GM21381 (cell line): ENCODE measurements at regions not wholly inside any gene's neighbourhood (a gene's known extent, or its start where the extent isn't known, plus 50 kb on each side); places are given as distances from the start of the nearest gene placed in this dataset.

Source experiments
- ATAC-seq: cut with Tn5 transposase; IDR thresholded peaks from one replicate; pipeline ENCODE4 v1.9.1; 2021; ENCODE audit warnings: mild to moderate bottlenecking, moderate library complexity; ENCODE audit not compliant: unreplicated experiment

DNA sequence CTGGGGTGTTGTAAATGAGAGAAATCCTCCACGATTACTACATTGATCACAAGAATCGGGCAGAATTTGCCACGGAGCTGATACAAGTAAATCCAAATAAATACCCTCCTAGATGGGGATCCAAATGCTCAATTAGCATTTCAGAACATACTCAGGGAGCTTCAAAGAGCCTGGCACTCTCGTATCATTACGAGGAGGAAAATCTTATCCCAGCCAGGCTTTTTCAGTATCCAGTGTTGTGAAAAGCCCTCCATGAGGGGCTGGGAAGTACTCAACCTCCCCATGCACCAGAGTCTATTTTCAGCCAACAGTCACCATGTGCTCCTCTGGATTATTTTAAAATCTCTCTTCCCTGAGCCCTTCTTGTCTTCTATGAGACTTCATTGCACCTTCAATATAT is 122.6 kb upstream of the ARRDC4 start:
- ATAC-seq, result no peak

DNA sequence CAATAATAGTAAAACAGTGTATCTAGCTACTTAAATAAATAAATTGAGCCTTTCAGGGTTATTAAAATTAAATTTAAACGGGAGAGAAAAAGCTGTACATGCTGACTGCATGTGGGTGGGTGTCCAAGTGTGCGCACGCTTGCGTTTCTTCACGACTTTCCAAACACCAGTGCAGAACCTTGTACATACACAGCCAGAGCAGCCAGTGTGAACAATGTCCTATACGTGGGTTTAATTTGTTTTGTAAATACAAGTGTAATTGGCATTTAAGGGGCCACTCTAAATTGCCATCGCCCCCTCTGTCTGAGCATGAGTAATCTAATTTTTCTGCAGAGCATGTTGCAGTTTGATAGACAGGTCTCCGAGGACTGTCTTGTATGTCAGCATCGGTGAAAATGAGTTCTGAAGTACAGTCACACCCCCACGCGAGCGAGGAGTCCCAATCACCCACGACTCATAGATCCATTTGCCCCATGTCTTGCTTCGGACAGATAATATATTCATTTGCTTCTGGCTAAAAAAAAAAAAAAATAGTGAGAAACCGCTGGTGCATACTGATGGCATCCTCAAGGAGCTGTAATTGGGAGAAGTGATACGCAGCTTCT is 121.8 kb upstream of the ARRDC4 start:
- no peak for ATAC-seq

DNA sequence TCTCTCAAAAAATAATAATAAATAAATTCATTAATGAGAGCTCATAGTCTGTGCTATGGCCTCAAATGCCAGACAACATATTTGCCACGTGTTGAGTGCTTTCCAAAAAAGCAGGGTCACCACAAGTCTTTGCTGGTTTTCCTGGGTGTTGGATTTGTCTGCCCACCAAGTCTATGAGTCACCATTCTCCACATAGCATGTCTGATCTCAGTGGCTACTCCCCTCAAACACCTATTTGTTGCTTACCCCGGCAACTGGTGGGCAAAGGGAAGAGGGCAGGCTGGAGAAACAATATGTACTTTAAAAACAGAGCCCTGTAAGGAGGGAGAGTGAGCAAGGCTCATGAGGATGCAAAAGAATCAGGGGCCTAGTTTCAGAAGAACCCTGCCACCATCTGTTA is 120.0 kb upstream of the ARRDC4 start:
- no peak for ATAC-seq

DNA sequence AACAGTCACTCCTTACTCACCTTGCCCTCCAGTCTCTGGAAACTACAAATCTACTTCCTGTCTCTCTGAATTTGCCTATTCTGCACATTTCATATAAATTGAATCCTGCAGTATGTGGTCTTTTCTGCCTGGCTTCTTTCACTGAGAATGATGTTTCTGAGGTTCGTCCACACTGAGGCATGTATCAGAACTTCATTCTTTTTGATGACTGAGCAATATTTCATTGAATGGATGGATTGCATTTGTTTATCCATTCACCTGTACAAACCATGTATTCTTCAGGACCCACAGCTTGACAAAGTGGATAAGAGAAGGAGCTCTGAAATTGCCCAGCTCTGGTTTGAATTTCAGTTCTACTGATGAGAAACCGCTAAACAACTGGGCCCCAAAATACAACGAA is 118.9 kb upstream of the ARRDC4 start:
- no peak for ATAC-seq

DNA sequence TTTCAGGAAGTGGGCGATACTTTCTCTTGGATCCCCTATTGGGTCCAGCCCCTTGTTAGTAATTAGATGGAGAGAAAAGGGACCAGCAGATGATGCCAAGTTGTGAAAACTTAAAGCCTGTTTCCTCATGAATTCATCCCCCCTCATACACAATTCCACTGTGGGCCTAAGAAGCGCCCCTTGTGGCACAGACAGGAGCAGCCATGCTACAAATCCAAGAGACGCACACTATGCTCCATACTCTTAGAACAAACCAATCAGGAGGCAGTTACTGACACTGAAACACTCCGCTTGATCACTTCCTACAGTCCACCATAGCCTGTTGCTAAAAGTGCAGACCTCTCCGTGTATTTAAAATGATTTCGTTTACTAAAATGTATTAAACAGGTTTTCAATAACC is 111.3 kb upstream of the ARRDC4 start:
- ATAC-seq, result no peak

DNA sequence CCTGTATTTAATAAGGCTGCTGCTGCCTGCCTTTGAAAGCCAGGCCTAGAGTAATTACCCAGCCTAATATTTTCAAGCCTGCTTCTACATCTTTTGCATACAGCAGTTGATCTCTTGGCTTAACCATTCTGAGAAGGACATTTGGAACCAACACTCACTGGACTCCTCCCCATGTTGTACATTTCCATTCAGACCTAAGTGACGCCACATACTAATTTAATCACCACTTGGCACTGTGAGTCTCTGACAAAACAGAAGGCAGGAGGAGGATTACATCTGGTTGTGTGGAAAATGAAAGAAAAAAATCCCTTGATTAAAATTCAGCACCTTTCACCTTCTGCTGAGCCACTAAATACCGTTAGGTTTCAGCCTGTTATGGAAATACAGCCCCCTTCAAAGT is 102.2 kb upstream of the ARRDC4 start:
- ATAC-seq, result no peak

DNA sequence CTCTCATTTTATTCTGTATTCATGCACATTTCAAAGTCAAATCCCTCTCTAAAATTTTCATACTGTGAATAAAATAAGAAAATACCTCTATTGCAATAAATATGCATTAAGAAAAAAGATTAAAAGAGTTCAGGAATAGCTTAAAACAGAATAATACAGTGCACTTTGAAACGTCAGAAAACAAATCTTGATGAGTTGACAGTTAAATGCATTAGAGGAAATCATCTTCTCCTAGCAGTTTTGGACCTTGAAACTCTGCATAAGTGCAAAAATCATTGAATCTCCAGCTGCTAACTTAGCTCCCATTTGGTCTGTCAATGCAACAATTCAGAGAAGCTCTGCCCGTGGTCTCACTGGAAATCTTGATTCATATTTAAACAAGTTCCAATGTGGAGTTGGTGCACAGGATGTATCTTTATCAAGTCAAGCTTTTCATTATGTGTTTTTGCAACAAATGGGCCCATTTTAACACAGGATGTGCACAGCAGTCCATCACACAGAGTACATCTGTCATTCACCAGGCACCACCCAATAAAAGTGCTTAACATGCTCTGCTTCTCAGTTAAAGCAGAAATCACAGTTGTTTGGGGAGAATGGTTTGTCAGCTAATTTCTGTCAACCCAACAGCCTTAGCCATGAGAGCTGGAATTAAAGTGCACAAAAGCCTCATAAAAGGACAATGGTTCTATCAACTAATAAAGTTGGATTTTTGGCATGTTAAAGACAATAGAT is 98.8 kb upstream of the ARRDC4 start:
- no peak for ATAC-seq

DNA sequence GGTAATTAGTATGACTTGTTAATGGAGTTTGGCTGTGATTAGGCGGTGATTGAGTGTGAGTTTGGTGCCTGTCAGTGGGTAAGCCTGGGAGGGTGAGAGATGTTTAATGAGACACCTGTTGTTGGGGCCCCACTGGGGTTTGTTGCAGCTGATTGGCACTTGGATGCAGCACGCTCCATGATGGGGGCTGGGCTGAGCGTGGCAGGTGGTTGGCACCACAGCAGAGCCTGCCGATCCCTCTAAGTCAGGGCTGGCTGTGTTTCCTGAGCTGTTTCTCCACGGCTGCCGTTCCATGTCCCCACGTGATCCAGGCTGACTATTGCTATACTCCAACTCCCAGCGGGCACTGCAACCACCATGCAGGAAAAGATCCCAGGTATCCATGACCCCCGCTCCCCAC is 93.5 kb upstream of the ARRDC4 start:
- no peak for ATAC-seq

DNA sequence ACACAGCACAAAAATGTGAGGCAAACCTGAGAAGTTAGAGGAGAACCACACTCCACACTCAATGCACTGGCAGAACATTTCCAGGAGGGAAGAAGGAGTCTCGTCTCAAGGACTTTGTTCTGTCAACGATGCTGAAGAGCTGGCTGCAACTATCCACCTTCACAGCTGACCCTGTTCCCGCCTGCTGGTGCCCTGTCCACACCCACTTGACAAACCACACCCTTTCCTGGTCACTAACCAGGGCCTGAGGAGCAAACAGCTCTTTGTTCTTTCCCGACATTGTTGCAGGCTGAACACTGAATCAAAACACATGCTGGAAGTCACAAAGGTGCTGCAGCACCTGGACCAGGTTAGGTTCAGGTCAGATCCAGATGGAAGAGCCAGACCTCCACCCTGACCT is 92.6 kb upstream of the ARRDC4 start:
- no peak for ATAC-seq

DNA sequence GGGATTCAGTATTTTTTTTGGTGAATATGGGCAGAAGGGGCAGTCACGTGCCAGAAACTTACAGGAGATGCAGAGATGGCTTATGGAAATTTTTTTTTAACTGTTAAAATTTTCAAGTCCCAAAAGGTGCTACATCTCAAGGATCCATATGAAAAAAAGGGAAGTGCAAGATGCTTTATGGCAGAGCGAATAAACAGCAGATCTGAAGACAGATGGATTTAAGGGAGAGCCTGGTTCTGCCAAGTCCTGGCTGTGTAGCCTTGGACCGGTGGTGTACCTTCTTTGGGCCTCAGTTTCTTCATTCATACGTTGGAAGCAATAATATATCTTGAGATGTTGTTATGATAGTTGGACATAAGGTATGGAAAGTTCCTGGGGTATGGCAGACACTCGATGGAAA is 91.5 kb upstream of the ARRDC4 start:
- ATAC-seq, result no peak

DNA sequence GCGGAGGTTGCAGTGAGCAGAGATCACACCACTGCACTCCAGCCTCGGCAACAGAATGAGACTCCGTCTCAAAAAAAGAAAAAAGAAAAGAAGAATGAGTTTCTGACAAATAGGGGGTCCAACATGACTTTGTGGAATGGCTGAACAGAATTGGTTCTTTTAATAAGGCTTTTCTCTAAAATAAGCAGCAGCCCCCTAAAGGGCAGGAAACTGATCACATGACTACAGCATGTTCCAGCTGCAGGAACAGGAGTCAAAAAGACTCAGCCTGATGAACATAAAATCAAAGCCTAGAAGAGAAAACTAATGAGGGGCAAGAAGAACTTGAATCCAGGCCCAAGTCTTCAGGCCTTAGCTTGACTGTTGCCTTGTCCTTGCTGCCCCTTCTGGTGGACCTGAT is 89.7 kb upstream of the ARRDC4 start:
- no peak for ATAC-seq

DNA sequence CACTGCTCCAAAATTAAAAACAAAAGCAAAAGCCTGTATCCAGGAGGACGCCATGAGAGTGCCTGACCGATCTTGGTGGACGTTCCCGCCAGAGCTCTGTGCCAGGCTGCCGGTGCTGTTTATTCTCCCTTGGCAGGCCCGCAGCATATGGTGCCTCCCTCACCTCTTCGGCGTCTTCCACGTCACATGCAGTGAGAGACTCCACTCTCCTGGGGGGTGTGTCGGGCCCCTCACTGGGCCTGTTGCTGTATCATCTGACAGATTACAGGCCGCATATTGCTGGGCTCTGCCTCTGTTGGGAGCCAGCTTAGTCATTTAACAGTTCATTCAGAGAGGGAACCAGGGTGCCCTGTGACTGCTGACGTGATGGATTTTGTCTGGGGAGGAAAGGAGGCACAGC is 86.4 kb upstream of the ARRDC4 start:
- ATAC-seq, result no peak

DNA sequence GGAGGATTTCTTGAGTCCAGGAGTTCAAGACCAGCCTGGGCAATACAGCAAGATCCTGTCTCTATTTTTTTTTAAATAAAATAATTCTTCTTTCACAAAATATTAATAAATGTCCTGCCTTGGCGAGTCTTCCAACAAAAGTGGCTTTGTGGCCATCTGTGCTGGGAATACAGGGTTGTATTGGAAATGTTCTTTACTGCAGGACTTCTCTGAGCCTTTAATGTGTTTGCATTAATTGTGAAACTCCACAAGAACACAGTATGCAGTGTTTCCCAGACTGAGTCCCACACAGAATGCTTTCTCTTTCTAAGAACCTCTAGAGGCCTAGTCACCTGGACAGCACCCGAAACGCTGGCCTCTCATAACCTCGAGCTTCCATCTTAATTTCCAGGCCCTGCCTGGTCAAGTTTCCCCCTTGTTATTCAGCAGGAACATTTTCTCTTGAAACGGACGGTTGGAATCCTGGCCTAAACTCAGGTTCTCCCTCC is 85.4 kb upstream of the ARRDC4 start:
- ATAC-seq, result no peak

DNA sequence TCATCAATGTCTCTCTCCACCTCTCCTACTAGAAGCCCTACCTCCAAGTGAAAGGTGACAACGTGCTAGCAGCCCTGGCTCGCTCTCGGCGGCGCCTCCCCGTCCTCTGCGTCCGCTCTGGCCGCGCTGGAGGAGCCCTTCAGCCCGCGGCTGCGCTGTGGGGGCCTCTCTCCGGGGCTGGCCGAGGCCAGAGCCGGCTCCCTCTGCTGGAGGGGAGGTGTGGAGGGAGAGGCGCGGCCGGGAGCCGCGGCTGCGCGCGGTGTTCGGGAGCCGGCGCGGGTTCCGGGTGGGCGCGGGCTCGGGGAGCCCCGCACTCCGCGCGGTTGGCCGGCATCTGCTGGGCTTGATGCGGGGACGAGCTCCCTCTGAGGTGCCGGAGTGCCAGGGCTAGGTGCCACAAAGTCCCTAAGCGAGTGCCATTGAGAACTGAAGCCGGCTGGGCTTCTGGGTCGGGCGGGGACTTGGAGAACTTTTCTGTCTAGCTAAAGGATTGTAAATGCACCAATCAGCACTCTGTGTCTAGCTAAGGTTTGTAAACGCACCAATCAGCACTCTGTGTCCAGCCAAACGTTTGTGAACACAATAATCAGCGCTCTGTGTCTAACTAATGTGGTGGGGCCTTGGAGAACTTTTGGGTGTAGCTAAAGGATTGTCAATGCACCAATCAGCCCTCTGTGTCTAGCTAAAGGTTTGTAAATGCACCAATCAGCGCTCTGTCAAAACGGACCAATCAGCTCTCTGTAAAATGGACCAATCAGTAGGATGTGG is 84.8 kb upstream of the ARRDC4 start:
- no peak for ATAC-seq

DNA sequence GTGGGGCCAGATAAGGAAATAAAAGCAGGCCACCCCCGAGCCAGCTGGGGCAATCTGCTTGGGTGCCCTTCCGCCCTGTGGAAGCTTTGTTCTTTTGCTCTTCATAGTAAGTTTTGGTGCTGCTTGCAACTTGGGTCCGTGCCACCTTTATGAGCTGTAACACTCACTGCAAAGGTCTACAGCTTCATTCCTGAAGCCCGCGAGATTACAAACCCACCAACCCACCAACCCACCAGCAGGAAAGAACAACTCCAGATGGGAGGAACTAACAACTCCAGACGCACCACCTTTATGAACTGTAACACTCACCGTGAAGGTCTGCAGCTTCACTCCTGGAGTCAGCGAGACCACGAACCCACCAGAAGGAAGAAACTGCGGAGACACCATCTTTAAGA is 84.2 kb upstream of the ARRDC4 start:
- ATAC-seq, result no peak

DNA sequence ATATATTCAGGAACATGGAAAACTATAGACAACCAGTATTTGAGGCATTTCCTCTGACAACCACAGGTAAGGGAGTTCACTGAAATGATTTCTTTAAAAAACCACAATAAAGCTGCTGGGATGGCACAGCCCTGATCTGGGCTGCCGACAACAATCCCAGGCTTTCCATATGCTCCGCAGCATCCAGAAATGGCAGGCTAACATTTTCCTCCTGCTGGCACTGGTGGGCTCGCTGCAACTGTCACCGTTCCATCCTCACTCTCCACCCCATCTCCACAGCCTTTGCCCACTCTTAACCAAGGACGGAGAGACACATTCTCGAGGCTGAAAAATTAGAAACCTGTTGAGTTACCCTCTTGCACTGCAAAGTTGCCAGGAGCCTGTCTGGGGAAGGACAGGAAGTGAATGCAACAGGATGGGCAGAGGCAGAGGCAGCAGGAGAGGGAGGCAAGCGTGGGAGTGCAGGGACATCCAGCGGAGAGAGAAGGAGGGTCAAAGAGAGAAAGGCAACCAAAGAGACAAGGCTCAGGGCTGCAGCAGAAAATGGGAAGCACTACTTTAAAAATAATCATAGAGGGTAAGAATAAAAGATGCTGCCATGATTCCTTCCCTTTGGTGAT is 79.0 kb upstream of the ARRDC4 start:
- no peak for ATAC-seq

DNA sequence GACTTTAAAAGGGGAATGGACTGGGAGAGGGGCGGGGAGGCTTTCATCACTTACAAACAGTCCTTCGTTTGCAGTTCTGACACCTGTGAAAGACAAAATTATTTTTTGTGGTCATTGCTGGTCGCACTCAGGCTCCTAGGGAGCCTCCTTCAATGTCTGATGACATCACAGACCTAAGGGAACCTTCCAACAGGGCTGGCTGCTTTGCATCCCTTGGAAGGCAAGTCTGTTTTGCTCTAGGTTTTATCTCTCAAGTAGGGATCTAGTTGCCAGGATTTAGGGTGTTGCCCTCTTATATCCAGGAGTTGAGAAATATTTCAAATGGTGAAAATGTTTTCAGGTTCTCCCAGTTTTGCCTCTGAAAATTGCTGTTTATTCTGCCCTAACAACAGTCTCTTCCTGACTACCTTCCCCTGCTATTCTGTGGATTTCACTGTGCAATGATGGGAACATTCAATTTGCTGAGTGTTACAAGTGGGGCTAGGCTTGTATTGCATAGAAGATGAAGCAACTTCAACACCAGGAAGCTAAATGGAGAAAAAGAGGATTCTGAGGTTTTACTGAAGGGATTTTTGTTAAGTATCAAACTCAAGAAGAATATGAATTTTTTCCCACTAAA is 75.9 kb upstream of the ARRDC4 start:
- no peak for ATAC-seq

DNA sequence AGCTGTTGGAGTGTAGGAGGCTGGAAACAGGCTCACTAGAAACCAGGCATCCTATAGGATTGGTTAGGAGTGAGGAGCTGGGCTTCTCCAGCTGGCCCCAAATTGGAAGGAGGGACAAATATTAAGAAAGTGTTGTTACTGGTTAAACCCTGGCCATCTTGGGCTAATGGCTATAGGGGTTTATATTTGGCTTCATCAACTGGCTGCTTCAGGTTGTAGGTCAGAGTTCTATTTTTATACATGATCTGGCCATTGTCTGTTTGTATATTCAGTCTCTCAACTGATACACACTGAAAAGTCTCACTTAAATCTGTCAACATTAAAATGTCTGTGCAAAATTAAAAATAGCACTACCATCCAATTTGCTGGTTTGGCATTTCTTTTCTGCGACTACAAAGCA is 70.2 kb upstream of the ARRDC4 start:
- ATAC-seq, result no peak

DNA sequence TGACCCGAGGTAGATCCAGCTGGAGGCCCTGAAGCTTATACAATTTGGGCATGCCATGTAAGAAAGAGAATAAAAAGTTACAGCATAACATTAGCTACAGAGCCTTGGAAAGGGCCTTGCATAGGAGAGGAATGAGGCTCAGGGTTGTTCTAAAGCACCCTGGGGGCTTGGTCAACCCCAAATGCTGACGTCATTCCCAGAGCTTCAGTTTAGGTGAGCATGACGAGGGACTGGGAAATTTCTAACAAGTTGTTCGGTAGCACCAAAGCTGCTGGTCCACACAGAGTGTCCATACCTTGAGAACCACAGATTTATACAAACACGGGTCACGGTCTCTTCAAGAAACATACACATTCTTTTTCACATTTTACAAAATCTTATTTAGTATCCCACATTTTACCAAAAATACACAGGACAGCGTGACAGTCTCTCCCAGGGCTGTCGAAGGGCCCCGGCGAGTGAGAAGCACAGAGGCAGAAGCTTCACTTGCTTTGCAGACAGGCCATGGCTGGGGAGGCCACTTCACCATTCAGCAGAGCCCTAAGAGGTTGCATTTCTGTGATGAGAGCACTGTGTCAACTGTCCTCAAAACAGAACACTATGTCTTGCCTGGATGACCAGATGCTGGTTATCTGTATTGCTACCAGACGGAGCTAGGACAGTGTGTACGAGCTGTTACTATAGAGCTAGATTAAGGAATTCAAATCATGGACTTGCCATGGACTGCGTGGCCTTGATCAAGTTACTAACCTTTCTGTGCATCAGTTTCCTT is 68.2 kb upstream of the ARRDC4 start:
- ATAC-seq, result no peak

DNA sequence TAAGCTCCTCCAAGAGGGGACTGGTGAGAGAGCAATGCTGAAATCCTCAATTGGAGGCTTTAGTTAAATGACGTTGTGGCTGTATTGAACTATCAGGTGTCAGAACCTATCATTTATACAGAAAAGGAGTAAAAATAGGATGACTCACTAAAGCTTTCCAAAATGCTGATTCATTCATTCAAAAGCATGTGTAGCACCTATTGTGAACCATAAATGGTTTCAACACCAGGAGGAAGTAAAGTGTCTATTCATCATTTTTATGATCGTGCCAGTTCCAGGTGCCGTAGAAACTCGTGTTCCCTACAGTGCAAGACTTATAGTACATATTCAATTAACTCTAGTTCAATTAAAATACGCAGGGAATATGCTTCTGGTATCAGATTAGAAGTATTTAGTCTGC is 66.5 kb upstream of the ARRDC4 start:
- ATAC-seq, result no peak

DNA sequence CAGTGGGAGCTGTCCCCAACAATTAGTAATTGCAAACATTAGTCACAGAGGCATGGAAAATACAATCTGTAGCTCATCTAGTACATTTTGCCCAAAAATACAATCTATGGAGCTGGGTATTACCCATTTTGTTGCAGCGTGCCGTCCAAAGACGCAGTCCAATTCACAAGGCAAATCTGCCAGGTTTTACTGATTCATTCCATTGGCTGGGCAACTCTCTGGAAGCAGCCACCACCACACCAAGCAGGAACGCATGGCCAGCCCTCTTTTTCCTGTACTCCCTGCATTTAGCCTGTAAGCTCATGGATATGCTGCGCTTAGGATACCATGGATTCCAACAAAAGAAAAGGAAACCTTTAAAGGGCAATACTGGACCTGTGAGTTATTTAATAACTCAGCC is 60.5 kb upstream of the ARRDC4 start:
- no peak for ATAC-seq
